ENCODE measurements at regions not wholly inside any gene's neighbourhood (a gene's known extent, or its start where the extent isn't known, plus 50 kb on each side); places are given as distances from the start of the nearest gene placed in this dataset.

GRCh38 chr6:9620263-9620662 is 794.6 kb downstream of the TFAP2A start:
- TF ChIP-seq, protein P1, sequence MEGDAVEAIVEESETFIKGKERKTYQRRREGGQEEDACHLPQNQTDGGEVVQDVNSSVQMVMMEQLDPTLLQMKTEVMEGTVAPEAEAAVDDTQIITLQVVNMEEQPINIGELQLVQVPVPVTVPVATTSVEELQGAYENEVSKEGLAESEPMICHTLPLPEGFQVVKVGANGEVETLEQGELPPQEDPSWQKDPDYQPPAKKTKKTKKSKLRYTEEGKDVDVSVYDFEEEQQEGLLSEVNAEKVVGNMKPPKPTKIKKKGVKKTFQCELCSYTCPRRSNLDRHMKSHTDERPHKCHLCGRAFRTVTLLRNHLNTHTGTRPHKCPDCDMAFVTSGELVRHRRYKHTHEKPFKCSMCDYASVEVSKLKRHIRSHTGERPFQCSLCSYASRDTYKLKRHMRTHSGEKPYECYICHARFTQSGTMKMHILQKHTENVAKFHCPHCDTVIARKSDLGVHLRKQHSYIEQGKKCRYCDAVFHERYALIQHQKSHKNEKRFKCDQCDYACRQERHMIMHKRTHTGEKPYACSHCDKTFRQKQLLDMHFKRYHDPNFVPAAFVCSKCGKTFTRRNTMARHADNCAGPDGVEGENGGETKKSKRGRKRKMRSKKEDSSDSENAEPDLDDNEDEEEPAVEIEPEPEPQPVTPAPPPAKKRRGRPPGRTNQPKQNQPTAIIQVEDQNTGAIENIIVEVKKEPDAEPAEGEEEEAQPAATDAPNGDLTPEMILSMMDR (IDR thresholded peaks at IDR 0.05): no peak
- no peak for TF ChIP-seq POLR2A (IDR thresholded peaks at IDR 0.05)
